Right atrium auricular region (tissue), 2 donors: ENCODE measurements at regions not wholly inside any gene's neighbourhood (a gene's known extent, or its start where the extent isn't known, plus 50 kb on each side); places are given as distances from the start of the nearest gene placed in this dataset.

Experiments
- DNase-seq: peaks from one replicate; pipeline ENCODE4 v3.0.0-alpha.2; 2019; ENCODE audit warnings: low spot score
- H3K27ac ChIP-seq, 2 donors: fragments of 200-600 bp; sonication (generic); 1 replicate in 1 of 2; 2 replicates in 1 of 2; pipeline ENCODE4 v1.5.1; 2016 to 2019
- H3K27me3 ChIP-seq, 2 donors: fragments of 200-600 bp; sonication (generic); one replicate each; pipeline versions ENCODE4 v1.5.1 to v1.6.0; 2017 to 2019
- H3K36me3 ChIP-seq: fragments of 200-600 bp; sonication (generic); one replicate; pipeline ENCODE4 v1.5.1; 2016
- H3K4me1 ChIP-seq, 2 donors: fragments of 200-600 bp; sonication (generic); one replicate each; pipeline versions ENCODE4 v1.5.1 to v1.6.0; 2017 to 2019
- H3K4me3 ChIP-seq, 2 donors: fragments of 200-600 bp; sonication (generic); 1 replicate in 1 of 2; 2 replicates in 1 of 2; pipeline ENCODE4 v1.5.1; 2017 to 2019; ENCODE audit warnings: mild to moderate bottlenecking in 1 of 2, moderate library complexity in 1 of 2
- H3K9me3 ChIP-seq, 2 donors: fragments of 200-600 bp; sonication (generic); one replicate each; pipeline ENCODE4 v1.5.1; 2019
- TF ChIP-seq, protein P1 (sequence below), 2 donors: fragments of 200-600 bp; sonication (generic); IDR thresholded peaks; one replicate each; pipeline ENCODE4 v1.5.1; 2019; ENCODE audit warnings: antibody characterized with exemption in 2 of 2

DNA sequence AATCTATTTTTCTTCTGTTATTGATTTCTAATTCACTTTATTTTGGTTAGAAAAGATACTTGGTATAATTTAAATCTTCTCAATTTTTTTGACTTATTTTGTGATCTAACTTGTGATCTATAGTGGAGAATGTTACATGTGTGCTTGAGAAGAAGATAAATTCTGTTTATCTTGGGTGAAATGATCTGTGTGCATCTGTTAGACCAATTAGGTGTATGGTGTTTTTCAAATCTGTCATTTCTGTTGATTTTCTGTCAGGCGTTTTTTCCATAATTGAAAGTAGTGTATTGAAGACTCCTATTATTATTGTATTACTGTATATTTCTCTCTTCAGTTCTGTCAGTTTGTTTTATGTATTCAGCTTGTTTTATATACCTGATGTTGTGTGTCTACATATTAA lies 1668.3 kb downstream of the PLA2G4A start:
- Histone ChIP-seq H3K27me3 (no peaks in the 10 kb centered on the region), H3K27ac (no peak overlapping the region), H3K4me1 (no peaks in the 10 kb centered on the region), H3K36me3 (no peaks in the 10 kb centered on the region), H3K9me3 (peaks cover 0 to 6% of the 10 kb centered on the region in 2 donors), H3K4me3 (no peak overlapping the region)
- no peak for DNase-seq
- TF ChIP-seq, protein P1, sequence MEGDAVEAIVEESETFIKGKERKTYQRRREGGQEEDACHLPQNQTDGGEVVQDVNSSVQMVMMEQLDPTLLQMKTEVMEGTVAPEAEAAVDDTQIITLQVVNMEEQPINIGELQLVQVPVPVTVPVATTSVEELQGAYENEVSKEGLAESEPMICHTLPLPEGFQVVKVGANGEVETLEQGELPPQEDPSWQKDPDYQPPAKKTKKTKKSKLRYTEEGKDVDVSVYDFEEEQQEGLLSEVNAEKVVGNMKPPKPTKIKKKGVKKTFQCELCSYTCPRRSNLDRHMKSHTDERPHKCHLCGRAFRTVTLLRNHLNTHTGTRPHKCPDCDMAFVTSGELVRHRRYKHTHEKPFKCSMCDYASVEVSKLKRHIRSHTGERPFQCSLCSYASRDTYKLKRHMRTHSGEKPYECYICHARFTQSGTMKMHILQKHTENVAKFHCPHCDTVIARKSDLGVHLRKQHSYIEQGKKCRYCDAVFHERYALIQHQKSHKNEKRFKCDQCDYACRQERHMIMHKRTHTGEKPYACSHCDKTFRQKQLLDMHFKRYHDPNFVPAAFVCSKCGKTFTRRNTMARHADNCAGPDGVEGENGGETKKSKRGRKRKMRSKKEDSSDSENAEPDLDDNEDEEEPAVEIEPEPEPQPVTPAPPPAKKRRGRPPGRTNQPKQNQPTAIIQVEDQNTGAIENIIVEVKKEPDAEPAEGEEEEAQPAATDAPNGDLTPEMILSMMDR (IDR thresholded peaks at IDR 0.05), result no peak

DNA sequence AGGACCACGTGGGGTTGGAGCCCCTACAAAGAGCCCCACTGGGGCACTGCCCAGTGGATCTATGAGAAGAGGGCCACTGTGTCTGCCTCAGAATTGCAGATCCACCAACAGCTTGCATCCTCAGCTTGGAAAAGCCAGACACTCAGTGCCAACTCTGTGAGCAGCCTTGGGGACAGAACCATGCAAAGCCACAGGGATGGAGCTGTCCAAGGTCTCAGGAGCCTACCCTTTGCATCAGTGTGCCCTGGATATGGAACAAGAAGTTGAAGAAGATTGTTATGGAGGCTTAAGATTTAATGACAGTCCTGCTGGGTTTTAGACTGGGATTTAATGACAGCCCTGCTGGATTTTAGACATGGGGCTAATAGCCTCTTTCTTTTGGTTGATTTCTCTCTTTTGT lies 1670.9 kb downstream of the PLA2G4A start:
- Histone ChIP-seq H3K4me3 (no peak overlapping the region), H3K27ac (no peak overlapping the region), H3K36me3 (no peaks in the 10 kb centered on the region), H3K4me1 (no peaks in the 10 kb centered on the region), H3K27me3 (no peaks in the 10 kb centered on the region), H3K9me3 (no peaks in the 10 kb centered on the region)
- TF ChIP-seq, protein P1 (IDR thresholded peaks at IDR 0.05), result no peak
- DNase-seq, result no peak

DNA sequence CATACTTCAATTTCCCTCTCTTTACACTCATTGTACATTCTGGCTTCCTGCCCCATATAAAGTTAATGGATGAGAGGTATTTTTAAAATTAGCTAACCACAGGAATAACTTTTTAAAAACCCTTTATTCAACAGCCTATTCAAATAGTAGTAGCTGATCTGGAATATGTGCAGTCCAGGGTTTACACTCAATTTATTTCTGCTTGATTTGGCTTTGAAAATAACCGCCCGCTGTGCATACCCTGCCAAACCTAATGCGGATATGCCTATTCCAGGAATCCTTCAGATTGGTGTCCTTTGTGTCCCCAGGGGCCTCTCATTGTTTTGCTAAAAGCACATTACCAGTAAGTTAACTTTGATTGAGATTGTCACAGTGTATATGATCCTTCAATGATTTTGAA lies 1686.2 kb downstream of the PLA2G4A start:
- no peak overlapping the region for H3K27ac ChIP-seq
- no peak for DNase-seq
- no peak overlapping the region for H3K4me3 ChIP-seq
- peaks cover 0 to 3% of the 10 kb centered on the region in 2 donors for H3K9me3 ChIP-seq
- TF ChIP-seq, protein P1 (IDR thresholded peaks at IDR 0.05), result no peak
- H3K36me3 ChIP-seq, result no peaks in the 10 kb centered on the region
- H3K27me3 ChIP-seq, result no peaks in the 10 kb centered on the region
- H3K4me1 ChIP-seq, result no peaks in the 10 kb centered on the region

DNA sequence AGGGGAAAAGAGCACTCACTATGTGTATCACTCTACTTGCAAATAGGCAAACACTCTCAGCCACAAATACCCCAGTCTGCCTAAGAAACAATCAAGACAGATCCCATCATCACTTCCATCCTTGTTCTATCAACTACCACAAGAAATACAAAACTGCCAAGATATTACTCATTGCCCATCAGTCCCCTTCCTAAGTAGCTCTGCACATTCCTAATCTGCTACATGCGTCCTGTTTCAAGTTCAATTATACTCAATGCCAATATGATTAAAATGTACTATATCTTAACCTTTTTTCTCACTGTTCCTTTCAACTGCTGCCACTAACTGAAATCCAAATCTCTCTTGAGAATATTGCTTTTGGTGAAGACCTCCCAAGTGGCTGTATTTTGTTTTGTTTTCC lies 1688.4 kb downstream of the PLA2G4A start:
- Histone ChIP-seq H3K4me1 (no peaks in the 10 kb centered on the region), H3K27me3 (no peaks in the 10 kb centered on the region), H3K4me3 (no peak overlapping the region), H3K36me3 (no peaks in the 10 kb centered on the region), H3K9me3 (peaks cover 0 to 3% of the 10 kb centered on the region in 2 donors), H3K27ac (no peak overlapping the region)
- TF ChIP-seq, protein P1 (IDR thresholded peaks at IDR 0.05), result no peak
- no peak for DNase-seq

DNA sequence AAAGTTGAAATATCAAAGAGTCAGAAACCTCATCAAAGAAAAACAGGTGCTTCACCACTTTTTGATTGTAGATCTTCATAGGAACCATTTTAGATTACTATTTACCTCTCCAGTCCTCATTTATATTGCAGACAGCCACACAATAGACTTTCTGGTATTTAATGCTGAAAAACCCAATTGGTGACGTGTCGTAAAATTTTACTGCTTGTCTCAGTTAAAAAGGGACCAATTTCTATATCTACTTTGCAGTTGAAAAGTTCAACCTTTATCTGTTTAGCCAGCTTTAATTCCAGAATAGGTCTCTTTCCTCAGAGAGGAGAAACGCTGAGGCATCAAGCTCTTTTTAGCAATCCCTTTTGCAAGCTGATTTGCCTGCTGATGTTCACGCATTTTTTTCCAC lies 1722.4 kb downstream of the PLA2G4A start:
- DNase-seq, result no peak
- TF ChIP-seq, protein P1 (IDR thresholded peaks at IDR 0.05), result no peak
- no peaks in the 10 kb centered on the region for H3K27me3 ChIP-seq
- H3K4me1 ChIP-seq, result no peaks in the 10 kb centered on the region
- H3K4me3 ChIP-seq, result no peak overlapping the region
- no peaks in the 10 kb centered on the region for H3K36me3 ChIP-seq
- H3K9me3 ChIP-seq, result no peaks in the 10 kb centered on the region
- no peak overlapping the region for H3K27ac ChIP-seq

DNA sequence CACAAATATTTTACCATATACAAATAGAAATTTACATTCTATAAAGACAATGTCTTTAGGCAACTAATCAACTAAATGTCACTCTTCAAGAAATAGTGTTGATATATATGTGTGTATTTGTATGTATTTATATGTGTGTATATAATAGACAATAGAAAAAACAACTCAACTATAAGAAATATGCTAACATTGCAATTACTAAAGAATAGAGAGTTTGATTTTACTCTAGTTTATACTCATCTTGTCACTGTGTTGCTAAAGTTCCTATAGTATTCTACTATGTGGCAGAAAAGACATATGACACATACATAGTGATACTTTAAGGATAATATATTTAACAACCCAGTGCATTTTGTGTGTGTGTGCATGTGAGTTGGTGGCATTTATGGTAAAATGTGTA lies 1728.3 kb downstream of the PLA2G4A start:
- no peak overlapping the region for H3K4me3 ChIP-seq
- no peaks in the 10 kb centered on the region for H3K4me1 ChIP-seq
- no peak overlapping the region for H3K27ac ChIP-seq
- H3K9me3 ChIP-seq, result no peaks in the 10 kb centered on the region
- TF ChIP-seq, protein P1 (IDR thresholded peaks at IDR 0.05), result no peak
- H3K36me3 ChIP-seq, result no peaks in the 10 kb centered on the region
- no peak for DNase-seq
- no peaks in the 10 kb centered on the region for H3K27me3 ChIP-seq
